Small intestine (tissue), 7 donors: ENCODE measurements at regions not wholly inside any gene's neighbourhood (a gene's known extent, or its start where the extent isn't known, plus 50 kb on each side); places are given as distances from the start of the nearest gene placed in this dataset.

Source experiments
- DNase-seq, 2 donors: peaks; one replicate each; pipeline versions ENCODE4 v3.0.0 to v3.0.0-alpha.2; 2013
- FAIRE-seq: peaks from 2 replicates; lab custom pipeline; 2012; peaks lifted over from hg19 to GRCh38; lab: Jason Lieb, UNC
- H3K27ac ChIP-seq, 3 donors: one replicate each; pipeline ENCODE4 v1.5.1; 2013; ENCODE audit warnings: low read length in 2 of 3, mild to moderate bottlenecking in 2 of 3, control low read depth in 1 of 3, inconsistent platforms in 1 of 3, low read depth in 1 of 3, moderate library complexity in 1 of 3
- H3K27me3 ChIP-seq, 3 donors: one replicate each; pipeline ENCODE4 v1.6.1; 2013; ENCODE audit warnings: low read length in 3 of 3, inconsistent platforms in 1 of 3; ENCODE audit not compliant: control insufficient read depth in 3 of 3, insufficient read depth in 3 of 3
- H3K36me3 ChIP-seq, 3 donors: one replicate each; pipeline ENCODE4 v1.6.1; 2013; ENCODE audit warnings: low read length in 3 of 3, inconsistent platforms in 1 of 3, low read depth in 1 of 3, mild to moderate bottlenecking in 1 of 3, moderate library complexity in 1 of 3; ENCODE audit not compliant: control insufficient read depth in 3 of 3, insufficient read depth in 2 of 3
- H3K4me1 ChIP-seq, 3 donors: one replicate each; pipeline ENCODE4 v1.6.1; 2013; ENCODE audit warnings: low read length in 2 of 3, inconsistent platforms in 1 of 3, low read depth in 1 of 3, mild to moderate bottlenecking in 1 of 3, moderate library complexity in 1 of 3; ENCODE audit not compliant: control insufficient read depth in 3 of 3, insufficient read depth in 2 of 3
- H3K4me3 ChIP-seq, 3 donors: one replicate each; pipeline ENCODE4 v1.5.1; 2013; ENCODE audit warnings: low read length in 3 of 3, control low read depth in 1 of 3, inconsistent platforms in 1 of 3, low read depth in 1 of 3, mild to moderate bottlenecking in 1 of 3, moderate library complexity in 1 of 3
- H3K9me3 ChIP-seq, 2 donors: one replicate each; pipeline ENCODE4 v1.6.1; 2013; ENCODE audit warnings: low read depth in 1 of 2, low read length in 1 of 2; ENCODE audit not compliant: control insufficient read depth in 2 of 2, insufficient read depth in 1 of 2
- WGBS, 3 donors: extraction: QIAGEN DNeasy Blood & Tissue Kit; methylation state at CpG; one replicate each; pipeline ENCODE4 v1.1.7; 2013; 5-methylcytosine and 5-hydroxymethylcytosine counted together
- donor health status: healthy with polysubstance abuse.
- donor health status: control.
- donor health status: control.
- donor health status: Bipolar disorder and iron deficiency.
- donor health status: healthy.

DNA sequence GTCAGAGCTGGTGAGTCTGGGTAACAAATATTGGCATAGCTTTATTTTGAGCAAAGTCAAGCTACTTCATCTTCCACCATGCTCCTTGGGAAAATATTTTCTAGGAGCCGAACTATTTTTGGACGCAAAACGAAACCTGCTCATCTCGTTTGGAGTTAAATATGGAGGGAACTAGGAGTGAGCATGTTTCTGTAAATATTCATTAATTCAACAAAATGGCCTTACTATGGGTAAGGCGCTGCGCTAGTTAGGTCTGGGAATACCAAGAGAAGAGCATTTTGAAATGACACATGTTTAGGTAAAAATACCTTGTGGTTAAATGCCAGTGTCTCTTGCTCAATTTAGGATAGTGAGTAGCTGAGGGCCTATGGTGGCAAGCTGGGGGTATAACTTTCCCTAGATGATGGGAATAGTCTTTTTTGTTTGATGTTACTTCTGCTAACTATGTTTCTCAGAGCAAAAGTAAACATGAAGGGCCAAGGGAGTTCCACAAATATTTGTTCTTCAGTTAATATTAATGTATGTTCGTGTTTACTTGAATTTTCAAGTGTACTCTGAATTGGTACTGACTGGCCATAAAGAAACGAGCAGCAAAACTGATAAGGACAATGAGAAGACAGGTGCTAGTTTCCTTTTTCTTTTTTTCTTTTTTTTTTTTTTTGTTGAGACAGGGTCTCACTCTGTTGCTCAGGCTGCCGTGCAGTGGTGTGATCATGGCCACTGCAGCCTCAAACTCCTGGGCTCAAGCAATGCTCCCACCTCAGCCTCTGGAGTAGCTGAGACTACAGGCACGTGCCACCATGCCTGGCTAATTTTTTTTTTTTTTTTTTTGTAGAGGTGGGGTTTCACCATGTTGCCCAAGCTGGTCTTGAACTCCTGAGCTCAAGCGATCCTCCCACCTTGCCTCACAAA, 77.7 kb downstream of the MAP1LC3B2 start:
- Histone ChIP-seq H3K27me3 (peaks cover 0 to 2% (median 0%) of the 10 kb centered on the region in 3 donors), H3K9me3 (no peaks in the 10 kb centered on the region), H3K27ac (no peak overlapping the region), H3K36me3 (no peaks in the 10 kb centered on the region), H3K4me3 (no peak overlapping the region), H3K4me1 (peaks cover 0 to 18% (median 2%) of the 10 kb centered on the region in 3 donors)
- FAIRE-seq (no peak), DNase-seq (peak; percentile 36 to 46)
- WGBS, 3 donors, result 44 to 65% (median 56%) methylated on average over 11 of the region's 11 CpGs

GRCh38 chr12:116635487-116635886, 76.3 kb downstream of the MAP1LC3B2 start:
- 56 to 85% (median 73%) methylated on average over 9 of the region's 9 CpGs for WGBS, 3 donors
- DNase-seq (no peak), FAIRE-seq (no peak)
- Histone ChIP-seq H3K4me3 (no peak overlapping the region), H3K27me3 (peaks cover 0 to 2% (median 0%) of the 10 kb centered on the region in 3 donors), H3K36me3 (no peaks in the 10 kb centered on the region), H3K9me3 (no peaks in the 10 kb centered on the region), H3K27ac (no peak overlapping the region), H3K4me1 (peaks cover 0 to 18% (median 2%) of the 10 kb centered on the region in 3 donors)

- Histone ChIP-seq H3K27me3 (peaks cover 0 to 2% (median 0%) of the 10 kb centered on the region in 3 donors), H3K36me3 (no peaks in the 10 kb centered on the region), H3K9me3 (no peaks in the 10 kb centered on the region), H3K27ac (no peak overlapping the region), H3K4me3 (no peak overlapping the region), H3K4me1 (peaks cover 0 to 18% (median 0%) of the 10 kb centered on the region in 3 donors)
- FAIRE-seq, result no peak
- WGBS, 3 donors, result 19 to 66% (median 39%) methylated on average over 5 of the region's 5 CpGs
- DNase-seq, result peak; percentile 50 to 71
Measured at GRCh38 chr12:116633476-116633875, 74.3 kb downstream of the MAP1LC3B2 start.

GRCh38 chr12:116631619-116632018, 72.4 kb downstream of the MAP1LC3B2 start:
- Histone ChIP-seq H3K36me3 (no peaks in the 10 kb centered on the region), H3K27ac (no peak overlapping the region), H3K27me3 (peaks cover 0 to 2% (median 0%) of the 10 kb centered on the region in 3 donors), H3K9me3 (no peaks in the 10 kb centered on the region), H3K4me1 (peaks cover 0 to 13% (median 0%) of the 10 kb centered on the region in 3 donors), H3K4me3 (no peak overlapping the region)
- FAIRE-seq, result no peak
- DNase-seq, result no peak
- WGBS, 3 donors, result 83 to 91% (median 84%) methylated on average over 4 of the region's 4 CpGs

DNA sequence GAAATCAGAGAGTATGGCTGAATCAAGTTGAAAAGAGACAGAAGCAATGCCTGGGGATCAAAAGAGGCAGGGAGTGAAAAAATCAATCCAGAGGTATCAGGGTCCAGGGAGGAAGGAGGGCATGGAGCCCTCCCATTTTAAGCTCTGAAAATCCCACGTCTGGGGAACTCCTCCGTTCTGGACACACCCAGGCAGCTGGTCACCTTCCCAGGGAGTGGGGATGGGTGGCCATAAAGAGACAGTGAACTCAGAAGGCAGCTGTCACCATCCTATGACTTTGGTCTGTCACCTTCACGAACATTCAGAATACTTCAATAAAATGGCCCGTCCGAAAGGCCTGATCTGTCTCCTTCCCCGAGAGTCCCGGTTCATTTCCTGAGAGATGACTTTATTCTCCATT, 71.6 kb downstream of the MAP1LC3B2 start:
- FAIRE-seq (no peak), DNase-seq (no peak)
- Histone ChIP-seq H3K9me3 (no peaks in the 10 kb centered on the region), H3K27me3 (peaks cover 0 to 2% (median 0%) of the 10 kb centered on the region in 3 donors), H3K36me3 (no peaks in the 10 kb centered on the region), H3K4me1 (peaks cover 0 to 6% (median 0%) of the 10 kb centered on the region in 3 donors), H3K27ac (no peak overlapping the region), H3K4me3 (no peak overlapping the region)
- WGBS, 3 donors, result 59 to 73% (median 72%) methylated on average over 7 of the region's 7 CpGs

DNA sequence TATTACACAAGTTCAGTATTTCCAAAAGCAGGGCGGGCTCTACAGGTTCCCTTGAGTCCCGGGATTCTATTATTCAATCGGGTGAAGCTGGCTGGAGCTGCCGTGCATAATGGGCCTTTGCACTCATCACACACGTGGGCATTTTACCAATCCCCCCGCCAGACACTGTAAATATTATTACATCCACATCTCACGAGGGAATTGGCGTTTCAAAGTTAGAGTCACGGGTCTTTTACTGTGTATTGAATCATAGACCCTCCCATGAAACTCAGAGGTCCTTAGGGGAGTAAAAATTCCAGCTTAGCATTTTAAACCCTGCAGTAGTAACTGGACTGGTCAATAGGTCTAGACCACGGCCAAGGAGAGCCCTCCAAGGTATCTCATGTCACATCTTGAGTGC, 70.3 kb downstream of the MAP1LC3B2 start:
- FAIRE-seq, result no peak
- Histone ChIP-seq H3K27me3 (no peaks in the 10 kb centered on the region), H3K9me3 (no peaks in the 10 kb centered on the region), H3K4me1 (peaks cover 0 to 3% (median 0%) of the 10 kb centered on the region in 3 donors), H3K27ac (no peak overlapping the region), H3K36me3 (no peaks in the 10 kb centered on the region), H3K4me3 (no peak overlapping the region)
- no peak for DNase-seq
- 65 to 80% (median 77%) methylated on average over 10 of the region's 10 CpGs for WGBS, 3 donors

GRCh38 chr12:116628989-116629388, 69.8 kb downstream of the MAP1LC3B2 start:
- no peaks in the 10 kb centered on the region for H3K9me3 ChIP-seq
- peaks cover 0 to 3% (median 0%) of the 10 kb centered on the region in 3 donors for H3K4me1 ChIP-seq
- H3K27ac ChIP-seq, result no peak overlapping the region
- FAIRE-seq, result no peak
- H3K36me3 ChIP-seq, result no peaks in the 10 kb centered on the region
- DNase-seq, result peak in 1 of 2 donors; percentile 53
- no peak overlapping the region for H3K4me3 ChIP-seq
- no peaks in the 10 kb centered on the region for H3K27me3 ChIP-seq
- WGBS, 3 donors, result 14 to 53% (median 50%) methylated on average over 1 of the region's 1 CpG

- FAIRE-seq (no peak), DNase-seq (no peak)
- Histone ChIP-seq H3K36me3 (no peaks in the 10 kb centered on the region), H3K4me3 (no peak overlapping the region), H3K27ac (no peak overlapping the region), H3K27me3 (no peaks in the 10 kb centered on the region), H3K9me3 (no peaks in the 10 kb centered on the region), H3K4me1 (no peaks in the 10 kb centered on the region)
- WGBS, 3 donors, result 92 to 96% (median 96%) methylated on average over 10 of the region's 10 CpGs
Measured at GRCh38 chr12:116628450-116628793, 69.2 kb downstream of the MAP1LC3B2 start.
